Fibroblast of villous mesenchyme (primary cell): ENCODE measurements at regions not wholly inside any gene's neighbourhood (a gene's known extent, or its start where the extent isn't known, plus 50 kb on each side); places are given as distances from the start of the nearest gene placed in this dataset.

Source experiments
- DNase-seq: peaks from one replicate; pipeline ENCODE4 v3.0.0-alpha.2; 2010; ENCODE audit warnings: low read depth
- H3K4me3 ChIP-seq: 2 replicates; pipeline ENCODE4 v1.5.1; 2011; ENCODE audit warnings: low read depth, mild to moderate bottlenecking, low read length
- TF ChIP-seq, protein P1 (sequence below): IDR thresholded peaks from 2 replicates; pipeline ENCODE4 v1.5.1; 2012; ENCODE audit warnings: low read depth, mild to moderate bottlenecking, low read length; ENCODE audit not compliant: insufficient read depth

DNA sequence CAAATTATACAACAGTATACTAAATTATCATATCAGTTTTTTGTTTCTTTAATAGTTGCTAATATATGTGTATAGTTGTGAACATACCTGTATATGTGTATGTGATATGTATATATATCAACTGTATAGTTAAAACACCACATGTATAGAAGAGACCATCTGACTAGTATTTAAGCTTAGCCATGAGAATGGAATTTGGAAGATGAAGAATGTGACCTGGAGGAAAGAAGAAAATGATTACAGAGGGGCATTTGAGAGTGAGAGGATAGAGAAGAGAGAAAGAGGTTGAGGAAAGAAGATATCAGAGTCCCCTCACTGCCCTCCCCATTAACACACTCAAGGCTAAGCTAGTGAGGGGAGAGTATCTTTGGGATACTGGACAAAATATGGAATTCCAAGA lies 335.9 kb downstream of the BCKDHB start:
- TF ChIP-seq, protein P1, sequence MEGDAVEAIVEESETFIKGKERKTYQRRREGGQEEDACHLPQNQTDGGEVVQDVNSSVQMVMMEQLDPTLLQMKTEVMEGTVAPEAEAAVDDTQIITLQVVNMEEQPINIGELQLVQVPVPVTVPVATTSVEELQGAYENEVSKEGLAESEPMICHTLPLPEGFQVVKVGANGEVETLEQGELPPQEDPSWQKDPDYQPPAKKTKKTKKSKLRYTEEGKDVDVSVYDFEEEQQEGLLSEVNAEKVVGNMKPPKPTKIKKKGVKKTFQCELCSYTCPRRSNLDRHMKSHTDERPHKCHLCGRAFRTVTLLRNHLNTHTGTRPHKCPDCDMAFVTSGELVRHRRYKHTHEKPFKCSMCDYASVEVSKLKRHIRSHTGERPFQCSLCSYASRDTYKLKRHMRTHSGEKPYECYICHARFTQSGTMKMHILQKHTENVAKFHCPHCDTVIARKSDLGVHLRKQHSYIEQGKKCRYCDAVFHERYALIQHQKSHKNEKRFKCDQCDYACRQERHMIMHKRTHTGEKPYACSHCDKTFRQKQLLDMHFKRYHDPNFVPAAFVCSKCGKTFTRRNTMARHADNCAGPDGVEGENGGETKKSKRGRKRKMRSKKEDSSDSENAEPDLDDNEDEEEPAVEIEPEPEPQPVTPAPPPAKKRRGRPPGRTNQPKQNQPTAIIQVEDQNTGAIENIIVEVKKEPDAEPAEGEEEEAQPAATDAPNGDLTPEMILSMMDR: no peak
- no peak for DNase-seq
- no peak overlapping the region for H3K4me3 ChIP-seq

DNA sequence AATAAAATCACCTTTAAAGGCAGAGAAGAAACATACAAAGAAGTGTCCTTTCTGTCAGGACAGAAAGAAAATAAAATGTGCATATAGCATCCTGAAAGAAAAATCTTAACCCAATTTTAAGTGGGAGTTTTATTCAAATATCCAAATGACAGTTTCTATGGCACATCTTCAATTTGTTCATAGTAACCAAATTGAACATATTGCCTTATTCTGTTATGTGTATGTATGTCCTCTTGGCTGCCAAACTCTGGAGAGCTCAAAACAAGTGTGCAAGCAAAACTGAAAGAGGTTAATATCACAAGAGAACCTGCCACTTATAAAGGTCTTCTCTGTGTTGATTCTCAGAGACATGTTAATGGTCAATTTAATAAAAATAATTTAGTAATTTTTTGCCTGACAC lies 334.7 kb downstream of the BCKDHB start:
- no peak for DNase-seq
- H3K4me3 ChIP-seq: no peak overlapping the region
- TF ChIP-seq, protein P1: no peak

DNA sequence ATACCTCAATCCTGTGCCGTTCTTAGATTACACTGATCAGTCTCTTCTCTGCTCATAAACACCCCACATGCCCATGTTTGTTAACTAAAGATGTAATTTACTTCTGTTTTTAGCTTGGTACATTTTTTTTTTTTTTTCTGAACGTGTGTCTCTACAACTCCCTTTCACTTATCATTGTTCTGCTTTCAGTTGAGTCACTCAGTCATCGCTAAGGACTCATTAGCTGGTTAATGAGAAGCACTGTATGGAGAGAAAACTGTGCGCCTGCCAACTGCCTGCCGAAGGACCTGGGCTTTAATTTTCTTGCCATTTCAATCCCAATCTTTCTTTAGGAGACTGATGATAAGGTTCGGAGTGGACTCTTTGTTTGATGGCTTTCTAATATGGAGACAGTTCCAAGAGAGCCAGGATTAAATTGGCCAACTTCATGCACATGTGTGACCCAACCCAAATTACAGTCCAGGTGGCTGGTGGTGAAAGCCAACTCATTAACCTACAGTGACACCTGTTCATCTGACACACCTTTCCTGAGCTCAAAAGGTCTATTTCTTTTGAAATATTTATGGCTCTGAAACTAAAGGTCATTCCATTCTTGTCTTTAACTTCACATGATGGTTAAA lies 334.1 kb downstream of the BCKDHB start:
- no peak overlapping the region for H3K4me3 ChIP-seq
- DNase-seq: no peak
- TF ChIP-seq, protein P1: no peak

DNA sequence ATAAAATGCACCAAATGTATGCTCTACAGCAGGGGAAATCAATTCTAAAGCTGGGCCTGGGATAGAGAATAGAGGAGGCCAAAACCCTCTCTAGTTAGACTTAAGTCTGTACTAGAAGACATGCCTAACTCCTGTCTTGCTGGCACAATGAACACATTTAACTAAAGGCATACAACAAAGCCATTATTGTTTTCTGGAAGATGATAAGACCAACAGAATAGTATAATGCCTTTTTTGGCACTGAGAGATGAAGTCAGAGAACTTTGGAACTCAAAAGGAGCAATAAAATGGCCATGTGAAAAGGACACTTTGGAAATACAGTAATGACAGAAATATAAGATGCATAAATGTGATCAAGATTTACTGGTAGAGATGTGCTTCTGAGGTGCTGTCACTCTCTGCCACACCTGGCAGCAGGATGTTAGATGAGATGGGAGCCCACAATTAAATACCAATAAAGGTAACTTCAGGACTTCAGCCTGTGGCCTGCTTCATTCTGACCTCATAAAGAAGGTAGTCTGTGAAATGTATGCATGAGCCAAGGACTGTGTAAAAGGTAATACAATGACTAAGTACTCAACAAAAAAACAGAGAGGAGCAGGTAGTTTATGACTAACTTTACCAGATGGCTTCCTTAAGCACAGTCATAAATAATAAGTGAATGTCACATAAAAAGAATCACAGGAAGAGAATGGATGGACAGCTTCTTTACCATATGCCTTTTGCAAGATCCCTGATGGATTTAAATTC lies 333.4 kb downstream of the BCKDHB start:
- TF ChIP-seq, protein P1: no peak
- H3K4me3 ChIP-seq: no peak overlapping the region
- no peak for DNase-seq

DNA sequence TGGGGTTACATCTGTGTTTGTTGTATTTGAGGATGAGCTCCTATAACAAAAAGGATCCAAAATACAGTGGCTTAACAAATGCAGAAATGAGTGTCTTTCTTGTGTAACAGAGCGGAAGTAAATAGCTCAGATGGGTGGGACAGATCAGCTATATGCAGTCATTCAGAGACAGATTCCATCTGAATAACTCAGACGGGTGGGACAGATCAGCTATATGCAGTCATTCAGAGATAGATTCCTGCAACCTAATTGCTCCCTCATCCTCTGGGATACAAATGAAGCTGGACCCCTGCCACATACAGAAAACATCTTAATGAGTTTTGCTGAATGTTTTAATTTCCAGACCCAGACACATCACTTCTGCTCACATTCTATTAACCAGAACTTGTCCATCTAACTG lies 332.3 kb downstream of the BCKDHB start:
- peak; percentile 57 for DNase-seq
- no peak overlapping the region for H3K4me3 ChIP-seq
- TF ChIP-seq, protein P1: no peak

DNA sequence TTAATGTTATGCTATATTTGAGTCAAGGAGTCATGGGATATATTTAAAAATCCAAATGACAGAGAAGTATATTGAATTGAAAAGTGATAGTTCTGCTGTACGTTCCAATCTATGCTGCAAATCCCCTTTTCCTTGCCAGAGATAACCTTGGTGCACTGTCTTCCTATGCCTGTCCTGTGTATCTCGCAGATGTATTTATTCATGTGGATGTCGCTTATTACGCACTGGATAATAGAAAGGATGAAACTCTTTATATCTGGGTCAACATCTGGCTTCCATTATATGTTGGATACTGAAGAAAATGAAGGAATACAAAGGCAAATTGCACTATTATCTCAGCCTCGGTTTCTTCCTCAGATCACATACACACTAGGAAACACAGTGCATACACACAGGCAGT lies 331.3 kb downstream of the BCKDHB start:
- no peak overlapping the region for H3K4me3 ChIP-seq
- no peak for DNase-seq
- TF ChIP-seq, protein P1: no peak
